ENCODE measurements at regions not wholly inside any gene's neighbourhood (a gene's known extent, or its start where the extent isn't known, plus 50 kb on each side); places are given as distances from the start of the nearest gene placed in this dataset.

- TF ChIP-seq CTCF (IDR thresholded peaks at IDR 0.05) (no peak), POLR2A (IDR thresholded peaks at IDR 0.05) (no peak)
These were observed 554.6 kb downstream of the DSC3 start for GRCh38 chr18:30487962-30488361.

All from lower leg skin (tissue), 3 donors.